GM19351 (cell line): ENCODE measurements at regions not wholly inside any gene's neighbourhood (a gene's known extent, or its start where the extent isn't known, plus 50 kb on each side); places are given as distances from the start of the nearest gene placed in this dataset.

Experiments used
- ATAC-seq: cut with Tn5 transposase; IDR thresholded peaks from one replicate; pipeline ENCODE4 v1.9.1; 2021; ENCODE audit warnings: mild to moderate bottlenecking, moderate library complexity; ENCODE audit not compliant: unreplicated experiment

GRCh38 chr12:90281154-90281868 is 572.7 kb upstream of the ATP2B1 start:
- no peak for ATAC-seq

GRCh38 chr12:90280564-90281058 is 572.0 kb upstream of the ATP2B1 start:
- ATAC-seq: peak; percentile 71

GRCh38 chr12:90280033-90280432 is 571.4 kb upstream of the ATP2B1 start:
- peak; percentile 22 for ATAC-seq

GRCh38 chr12:90275088-90275487 is 566.5 kb upstream of the ATP2B1 start:
- ATAC-seq: no peak

- no peak for ATAC-seq
These were observed 565.8 kb upstream of the ATP2B1 start for GRCh38 chr12:90274407-90274806.

- ATAC-seq: peak; percentile 77
These were observed 559.9 kb upstream of the ATP2B1 start for GRCh38 chr12:90268574-90268973.

- no peak for ATAC-seq
These were observed 553.6 kb upstream of the ATP2B1 start for GRCh38 chr12:90262251-90262650.

- no peak for ATAC-seq
These were observed 552.6 kb upstream of the ATP2B1 start for GRCh38 chr12:90261283-90261682.

- ATAC-seq: no peak
These were observed 551.5 kb upstream of the ATP2B1 start for GRCh38 chr12:90260136-90260535.

GRCh38 chr12:90257927-90258624 is 549.4 kb upstream of the ATP2B1 start:
- ATAC-seq: no peak

- ATAC-seq: no peak
These were observed 546.2 kb upstream of the ATP2B1 start for GRCh38 chr12:90254796-90255195.

- peak; percentile 100 for ATAC-seq
These were observed 545.1 kb upstream of the ATP2B1 start for GRCh38 chr12:90253674-90254181.

- no peak for ATAC-seq
These were observed 544.5 kb upstream of the ATP2B1 start for GRCh38 chr12:90253136-90253535.

GRCh38 chr12:90250766-90251165 is 542.1 kb upstream of the ATP2B1 start:
- no peak for ATAC-seq

GRCh38 chr12:90250042-90250441 is 541.4 kb upstream of the ATP2B1 start:
- ATAC-seq: no peak

GRCh38 chr12:90246688-90247087 is 538.0 kb upstream of the ATP2B1 start:
- no peak for ATAC-seq

GRCh38 chr12:90245391-90245790 is 536.8 kb upstream of the ATP2B1 start:
- no peak for ATAC-seq

- no peak for ATAC-seq
These were observed 535.6 kb upstream of the ATP2B1 start for GRCh38 chr12:90244232-90244631.

GRCh38 chr12:90243211-90243610 is 534.6 kb upstream of the ATP2B1 start:
- ATAC-seq: no peak

GRCh38 chr12:90239732-90240260 is 531.2 kb upstream of the ATP2B1 start:
- ATAC-seq: no peak

- no peak for ATAC-seq
These were observed 530.1 kb upstream of the ATP2B1 start for GRCh38 chr12:90238663-90239271.
